ENCODE measurements at regions not wholly inside any gene's neighbourhood (a gene's known extent, or its start where the extent isn't known, plus 50 kb on each side); places are given as distances from the start of the nearest gene placed in this dataset.

GRCh38 chr7:145624618-145625017 is 492.0 kb upstream of the CNTNAP2 start:
- Histone ChIP-seq H3K9ac (ENCODE audit: control insufficient read depth, insufficient read depth, low read length) (no peak overlapping the region), H2AFZ (ENCODE audit: control insufficient read depth, low read depth, low read length) (no peak overlapping the region), H3K27me3 (replicated peaks in 1 of 2; ENCODE audit: control insufficient read depth in 2 of 2, insufficient read depth in 2 of 2, low read length in 1 of 2) (no peaks in the 10 kb centered on the region), H3K9me3 (replicated peaks; ENCODE audit: control insufficient read depth, insufficient read depth, low read length) (no peaks in the 10 kb centered on the region), H4K20me1 (ENCODE audit: control insufficient read depth, insufficient read depth) (no peaks in the 10 kb centered on the region), H3K4me3 (no peak overlapping the region), H3K36me3 (ENCODE audit: control insufficient read depth in 2 of 2, insufficient read depth in 2 of 2, low read length in 1 of 2) (no peaks in the 10 kb centered on the region), H3K27ac (ENCODE audit: control insufficient read depth, insufficient read depth) (no peak overlapping the region), H3K4me2 (ENCODE audit: control insufficient read depth, insufficient read depth) (no peak overlapping the region), H3K79me2 (ENCODE audit: control insufficient read depth, insufficient read depth, low read length) (no peaks in the 10 kb centered on the region), H3K4me1 (ENCODE audit: control insufficient read depth, insufficient read depth, low read length) (no peaks in the 10 kb centered on the region)
- in situ Hi-C loops (cut with MboI), result no loop called here
- BruUV-seq (replicated peaks), result no TSS peak
- TF ChIP-seq EP300 (IDR thresholded peaks at IDR 0.05; ENCODE audit: borderline replicate concordance in 1 of 2, control insufficient read depth in 1 of 2, low read depth in 2 of 2, low read length in 2 of 2) (no peak), SUPT20H (IDR thresholded peaks at IDR 0.05; ENCODE audit: borderline replicate concordance, control insufficient read depth, low read depth, low read length) (no peak), PML (IDR thresholded peaks at IDR 0.05; ENCODE audit: low read length) (no peak)
- ATAC-seq (no peak), FAIRE-seq (no peak), DNase-seq (ENCODE audit: low read depth, low spot score) (no peak)
- ChIA-PET SMC1A (ENCODE audit: uncharacterized antibody, unreplicated experiment) (no interaction called here), CTCF (no interaction called here), RAD21 (ENCODE audit: unreplicated experiment) (no interaction called here), POLR2A (no interaction called here)
- WGBS (ENCODE audit: insufficient coverage, insufficient replicate concordance, low lambda C conversion rate, missing lambda C conversion rate), result 4% methylated on average over 1 of the region's 1 CpG
- intact Hi-C loops (cut with micrococcal nuclease; ENCODE audit: unreplicated experiment), result no loop called here

- SMC1A ChIA-PET (ENCODE audit: uncharacterized antibody, unreplicated experiment), result no interaction called here
- TF ChIP-seq ZNF217 (IDR thresholded peaks at IDR 0.05), result no peak
- no peak for TF ChIP-seq PAX5 (IDR thresholded peaks at IDR 0.05; ENCODE audit: borderline replicate concordance, low read depth, low read length)
- no peak for TF ChIP-seq EED (IDR thresholded peaks at IDR 0.05; ENCODE audit: low read depth)
- TF ChIP-seq EP300 (IDR thresholded peaks at IDR 0.05; ENCODE audit: borderline replicate concordance in 1 of 2, control insufficient read depth in 1 of 2, low read depth in 2 of 2, low read length in 2 of 2), result no peak
- TF ChIP-seq E4F1 (IDR thresholded peaks at IDR 0.05; ENCODE audit: borderline replicate concordance, partially characterized antibody), result no peak
- TF ChIP-seq SMARCA5 (IDR thresholded peaks at IDR 0.05), result no peak
- TF ChIP-seq ZBTB4 (CRISPR knock-in tag; IDR thresholded peaks at IDR 0.05), result no peak
- no peak for TF ChIP-seq KAT2A (conservative IDR thresholded peaks at IDR 0.05; ENCODE audit: control insufficient read depth, low read depth, low read length)
- TF ChIP-seq CREB1 (IDR thresholded peaks at IDR 0.05; ENCODE audit: low read depth), result no peak
- no peak for TF ChIP-seq SIX5 (IDR thresholded peaks at IDR 0.05; ENCODE audit: low read depth, low read length, severe bottlenecking)
These were observed 510.6 kb upstream of the CNTNAP2 start for GRCh38 chr7:145605963-145606362.

More at GRCh38 chr7:145605963-145606362, 510.6 kb upstream of the CNTNAP2 start:
- ChIA-PET RAD21 (ENCODE audit: unreplicated experiment) (no interaction called here), POLR2A (no interaction called here), CTCF (no interaction called here)
- no peaks in the 10 kb centered on the region for H3K36me3 ChIP-seq (ENCODE audit: control insufficient read depth in 2 of 2, insufficient read depth in 2 of 2, low read length in 1 of 2)
- H3K27ac ChIP-seq (ENCODE audit: control insufficient read depth, insufficient read depth), result no peak overlapping the region
- H3K4me1 ChIP-seq (ENCODE audit: control insufficient read depth, insufficient read depth, low read length), result no peaks in the 10 kb centered on the region
- H3K79me2 ChIP-seq (ENCODE audit: control insufficient read depth, insufficient read depth, low read length), result no peaks in the 10 kb centered on the region
- no peak overlapping the region for H3K4me3 ChIP-seq
- no peaks in the 10 kb centered on the region for H3K9me3 ChIP-seq (replicated peaks; ENCODE audit: control insufficient read depth, insufficient read depth, low read length)
- no peak for FAIRE-seq
- no peak for ATAC-seq
- in situ Hi-C loops (cut with MboI), result no loop called here
- no TSS peak for BruUV-seq (replicated peaks)
- DNase-seq (ENCODE audit: low read depth, low spot score), result no peak
- no peaks in the 10 kb centered on the region for H4K20me1 ChIP-seq (ENCODE audit: control insufficient read depth, insufficient read depth)
- no peak overlapping the region for H2AFZ ChIP-seq (ENCODE audit: control insufficient read depth, low read depth, low read length)
- no peak overlapping the region for H3K4me2 ChIP-seq (ENCODE audit: control insufficient read depth, insufficient read depth)
- intact Hi-C loops (cut with micrococcal nuclease; ENCODE audit: unreplicated experiment), result no loop called here
- 73% methylated on average over 5 of the region's 5 CpGs for WGBS (ENCODE audit: insufficient coverage, insufficient replicate concordance, low lambda C conversion rate, missing lambda C conversion rate)
- H3K27me3 ChIP-seq (replicated peaks in 1 of 2; ENCODE audit: control insufficient read depth in 2 of 2, insufficient read depth in 2 of 2, low read length in 1 of 2), result no peaks in the 10 kb centered on the region
- H3K9ac ChIP-seq (ENCODE audit: control insufficient read depth, insufficient read depth, low read length), result no peak overlapping the region
